Trophoblast cell (in vitro differentiated cells and primary cell): ENCODE measurements at regions not wholly inside any gene's neighbourhood (a gene's known extent, or its start where the extent isn't known, plus 50 kb on each side); places are given as distances from the start of the nearest gene placed in this dataset.

Source experiments
- DNase-seq, 2 donors: peaks; one replicate each; pipeline ENCODE4 v3.0.0-alpha.2; 2016
- H2AFZ ChIP-seq: 2 replicates; pipeline ENCODE4 v1.6.1; 2013; ENCODE audit warnings: low read length, moderate library complexity, mild to moderate bottlenecking; ENCODE audit not compliant: insufficient read depth, poor library complexity
- H2AK5ac ChIP-seq: 2 replicates; pipeline ENCODE4 v1.6.1; 2013; ENCODE audit warnings: mild to moderate bottlenecking, low read length
- H2BK120ac ChIP-seq: 2 replicates; pipeline ENCODE4 v1.6.1; 2013; ENCODE audit warnings: low read length, mild to moderate bottlenecking, moderate library complexity; ENCODE audit not compliant: insufficient read depth, poor library complexity
- H2BK12ac ChIP-seq: 2 replicates; pipeline ENCODE4 v1.6.1; 2013; ENCODE audit warnings: mild to moderate bottlenecking, low read length, moderate library complexity
- H2BK5ac ChIP-seq: 2 replicates; pipeline ENCODE4 v1.6.1; 2013; ENCODE audit warnings: low read length, low read depth, moderate library complexity, mild to moderate bottlenecking; ENCODE audit not compliant: poor library complexity
- H3K14ac ChIP-seq: 2 replicates; pipeline ENCODE4 v1.6.1; 2013; ENCODE audit warnings: mild to moderate bottlenecking, low read length
- H3K18ac ChIP-seq: 2 replicates; pipeline ENCODE4 v1.6.1; 2013; ENCODE audit warnings: mild to moderate bottlenecking, low read length
- H3K23ac ChIP-seq: 2 replicates; pipeline ENCODE4 v1.6.1; 2013; ENCODE audit warnings: low read length
- H3K27ac ChIP-seq: 2 replicates; pipeline ENCODE4 v1.5.1; 2013; ENCODE audit warnings: low read depth, mild to moderate bottlenecking, inconsistent platforms, low read length, moderate library complexity
- H3K27me3 ChIP-seq: 2 replicates; pipeline ENCODE4 v1.6.1; 2013; ENCODE audit warnings: inconsistent platforms, mild to moderate bottlenecking, low read length, moderate library complexity; ENCODE audit not compliant: insufficient read depth
- H3K36me3 ChIP-seq, 2 experiments: 1 replicate in 1 of 2; 2 replicates in 1 of 2; pipeline ENCODE4 v1.6.1; 2013; ENCODE audit warnings: low read length in 2 of 2, mild to moderate bottlenecking in 2 of 2, moderate library complexity in 1 of 2; ENCODE audit not compliant: insufficient read depth in 2 of 2, control insufficient read depth in 1 of 2
- H3K4ac ChIP-seq: 2 replicates; pipeline ENCODE4 v1.6.1; 2013; ENCODE audit warnings: low read depth, mild to moderate bottlenecking, low read length, moderate library complexity
- H3K4me1 ChIP-seq, 2 experiments: 1 replicate in 1 of 2; 2 replicates in 1 of 2; pipeline ENCODE4 v1.6.1; 2013; ENCODE audit warnings: low read length in 2 of 2, mild to moderate bottlenecking in 2 of 2, moderate library complexity in 1 of 2; ENCODE audit not compliant: insufficient read depth in 2 of 2, control insufficient read depth in 1 of 2
- H3K4me2 ChIP-seq: 2 replicates; pipeline ENCODE4 v1.6.1; 2013; ENCODE audit warnings: inconsistent platforms, mild to moderate bottlenecking, low read length, moderate library complexity
- H3K4me3 ChIP-seq: 2 replicates; pipeline ENCODE4 v1.5.1; 2013; ENCODE audit warnings: mild to moderate bottlenecking, low read depth, low read length, inconsistent platforms
- H3K79me1 ChIP-seq: one replicate; pipeline ENCODE4 v1.6.1; 2013; ENCODE audit warnings: low read length
- H3K79me2 ChIP-seq: 2 replicates; pipeline ENCODE4 v1.6.1; 2013; ENCODE audit warnings: low read length, mild to moderate bottlenecking; ENCODE audit not compliant: control insufficient read depth, insufficient read depth, poor library complexity
- H3K9ac ChIP-seq: 2 replicates; pipeline ENCODE4 v1.6.1; 2013; ENCODE audit warnings: mild to moderate bottlenecking, low read length
- H3K9me3 ChIP-seq: 2 replicates; pipeline ENCODE4 v1.6.1; 2013; ENCODE audit warnings: low read depth, mild to moderate bottlenecking, control low read depth, inconsistent platforms, low read length; ENCODE audit not compliant: insufficient read depth
- H4K12ac ChIP-seq: 2 replicates; pipeline ENCODE4 v1.6.1; 2013; ENCODE audit warnings: low read depth, mild to moderate bottlenecking, low read length, moderate library complexity
- H4K8ac ChIP-seq: 2 replicates; pipeline ENCODE4 v1.6.1; 2013; ENCODE audit warnings: low read depth, mild to moderate bottlenecking, low read length, moderate library complexity
- H4K91ac ChIP-seq: one replicate; pipeline ENCODE4 v1.6.1; 2013; ENCODE audit warnings: low read depth, mild to moderate bottlenecking, low read length, moderate library complexity
- WGBS: extraction: QIAGEN DNeasy Blood & Tissue Kit; methylation state at CpG from one replicate; pipeline ENCODE4 v1.1.7; 2013; ENCODE audit warnings: missing lambda C conversion rate; ENCODE audit not compliant: insufficient read length, insufficient coverage; ENCODE audit errors: extremely low coverage; 5-methylcytosine and 5-hydroxymethylcytosine counted together

DNA sequence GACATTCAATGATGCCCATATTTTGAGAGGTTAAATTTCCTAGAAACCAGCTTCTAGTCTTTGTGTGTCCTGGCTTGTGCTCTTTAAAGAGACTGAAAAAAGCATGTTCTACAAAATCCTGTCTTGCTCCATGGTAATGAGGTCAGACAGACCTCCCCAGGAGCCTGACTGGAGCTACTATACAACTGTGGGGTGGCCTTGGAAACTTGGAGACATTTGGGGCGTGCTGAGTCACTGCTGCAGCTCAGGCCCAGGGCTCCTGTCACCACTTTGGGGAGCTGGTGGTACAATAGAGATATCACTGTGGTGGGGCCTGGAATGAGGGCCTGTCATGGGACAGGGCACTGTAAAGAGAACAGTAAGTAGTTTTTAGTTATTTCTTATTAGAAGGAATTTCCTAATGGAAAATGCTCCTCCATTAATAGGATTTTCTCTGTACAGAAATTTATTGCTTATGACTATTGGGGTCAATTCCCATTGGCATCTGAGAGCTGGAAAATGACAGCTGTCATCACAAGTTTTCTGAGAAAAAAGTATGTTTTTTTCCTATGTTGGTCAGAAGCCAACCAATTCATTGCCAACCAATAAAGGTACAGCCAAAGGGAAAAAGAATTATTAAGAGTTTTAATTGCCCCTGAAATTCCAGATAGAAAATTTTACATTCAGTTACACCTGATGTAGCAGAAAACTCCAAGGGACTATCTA, 207.4 kb upstream of the JADE1 start:
- H3K27me3 ChIP-seq: no peaks in the 10 kb centered on the region
- H3K4ac ChIP-seq: peak overlapping the region; percentile 5
- H2AFZ ChIP-seq: no peak overlapping the region
- no peak overlapping the region for H4K12ac ChIP-seq
- H3K14ac ChIP-seq: peak overlapping the region; percentile 6
- H3K23ac ChIP-seq: no peak overlapping the region
- no peaks in the 10 kb centered on the region for H3K36me3 ChIP-seq
- H2BK5ac ChIP-seq: peak overlapping the region; percentile 60
- H3K4me1 ChIP-seq: peaks cover 15 to 24% of the 10 kb centered on the region in 2 experiments
- no peak overlapping the region for H2BK120ac ChIP-seq
- peak overlapping the region; percentile 50 for H2BK12ac ChIP-seq
- no peak for DNase-seq
- no CpG with 5 or more reads among the region's 1 CpG for WGBS
- H3K79me2 ChIP-seq: peaks cover 2% of the 10 kb centered on the region
- H3K79me1 ChIP-seq: peaks cover 10% of the 10 kb centered on the region
- peak overlapping the region; percentile 92 for H2AK5ac ChIP-seq
- H4K91ac ChIP-seq: peak overlapping the region; percentile 81
- H4K8ac ChIP-seq: no peak overlapping the region
- no peaks in the 10 kb centered on the region for H3K9me3 ChIP-seq
- H3K4me3 ChIP-seq: no peak overlapping the region
- no peak overlapping the region for H3K27ac ChIP-seq
- no peak overlapping the region for H3K4me2 ChIP-seq
- H3K18ac ChIP-seq: no peak overlapping the region
- no peak overlapping the region for H3K9ac ChIP-seq

DNA sequence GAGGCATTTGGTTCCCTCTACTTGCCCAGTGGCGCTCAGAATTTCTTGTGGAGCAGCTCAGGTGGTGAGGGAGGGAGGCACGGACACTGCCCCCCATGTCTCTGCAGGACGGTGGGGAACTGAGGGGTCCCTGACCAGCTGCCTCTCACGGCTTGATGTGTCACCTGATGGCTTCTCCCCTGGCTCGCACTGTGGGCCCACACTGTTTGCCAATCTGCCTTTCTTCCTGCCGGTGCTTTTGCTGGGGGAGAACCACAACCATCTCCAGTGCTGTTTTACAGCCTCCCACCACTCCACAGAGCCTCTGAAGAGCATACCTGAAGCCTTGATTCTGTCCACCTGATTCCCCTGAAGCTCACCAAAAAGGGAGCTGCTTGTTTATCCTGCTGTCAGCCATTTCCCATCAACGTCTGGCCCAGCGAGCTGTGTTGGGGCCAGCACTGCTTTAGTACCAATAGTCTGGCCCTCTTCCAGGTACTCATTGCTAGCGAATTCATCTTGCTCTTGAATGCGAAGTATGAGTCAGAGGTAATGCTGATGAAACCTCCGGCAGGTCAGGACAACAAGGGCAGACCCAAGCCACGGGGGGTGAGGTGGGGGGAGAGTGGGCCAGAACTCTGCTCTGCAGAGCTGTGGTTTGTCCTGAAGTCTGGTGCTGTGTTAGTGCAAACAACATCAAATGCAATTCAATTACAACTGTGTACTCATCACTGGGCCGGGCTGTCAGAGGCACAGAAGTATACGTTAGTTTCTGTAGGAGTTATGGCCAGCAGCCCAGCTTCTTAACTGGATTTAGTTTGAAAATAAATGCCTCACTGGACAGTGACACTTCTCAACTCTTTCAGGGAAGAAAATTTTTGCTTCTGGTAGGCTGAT, 208.3 kb upstream of the JADE1 start:
- H3K23ac ChIP-seq: no peak overlapping the region
- no peak overlapping the region for H2AFZ ChIP-seq
- H3K14ac ChIP-seq: peak overlapping the region; percentile 46
- H4K12ac ChIP-seq: no peak overlapping the region
- H4K8ac ChIP-seq: peak overlapping the region; percentile 40
- H2BK12ac ChIP-seq: peak overlapping the region; percentile 87
- peak overlapping the region; percentile 58 for H3K18ac ChIP-seq
- H3K4ac ChIP-seq: peak overlapping the region; percentile 24
- H4K91ac ChIP-seq: peak overlapping the region; percentile 78
- no peaks in the 10 kb centered on the region for H3K27me3 ChIP-seq
- H3K36me3 ChIP-seq: no peaks in the 10 kb centered on the region
- H3K9ac ChIP-seq: no peak overlapping the region
- no CpG with 5 or more reads among the region's 14 CpGs for WGBS
- peak overlapping the region; percentile 71 for H2AK5ac ChIP-seq
- peaks cover 10% of the 10 kb centered on the region for H3K79me1 ChIP-seq
- H2BK5ac ChIP-seq: peak overlapping the region; percentile 58
- peak overlapping the region; percentile 84 for H2BK120ac ChIP-seq
- peak overlapping the region; percentile 5 for H3K4me2 ChIP-seq
- peaks cover 2% of the 10 kb centered on the region for H3K79me2 ChIP-seq
- peak overlapping the region; percentile 74 for H3K27ac ChIP-seq
- peak in 1 of 2 donors; percentile 31 for DNase-seq
- no peak overlapping the region for H3K4me3 ChIP-seq
- H3K4me1 ChIP-seq: peaks cover 15 to 26% of the 10 kb centered on the region in 2 experiments
- no peaks in the 10 kb centered on the region for H3K9me3 ChIP-seq

GRCh38 chr4:128600410-128600809, 209.1 kb upstream of the JADE1 start:
- DNase-seq: no peak
- no peaks in the 10 kb centered on the region for H3K27me3 ChIP-seq
- peak overlapping the region; percentile 3 for H3K18ac ChIP-seq
- no peak overlapping the region for H2BK5ac ChIP-seq
- peak overlapping the region; percentile 34 for H3K14ac ChIP-seq
- no peak overlapping the region for H3K23ac ChIP-seq
- H2AK5ac ChIP-seq: no peak overlapping the region
- peak overlapping the region; percentile 84 for H2BK120ac ChIP-seq
- H3K79me2 ChIP-seq: peaks cover 2% of the 10 kb centered on the region
- no peaks in the 10 kb centered on the region for H3K36me3 ChIP-seq
- no peaks in the 10 kb centered on the region for H3K9me3 ChIP-seq
- H2BK12ac ChIP-seq: peak overlapping the region; percentile 87
- H4K12ac ChIP-seq: no peak overlapping the region
- no CpG with 5 or more reads among the region's 3 CpGs for WGBS
- no peak overlapping the region for H3K4me3 ChIP-seq
- peaks cover 12% of the 10 kb centered on the region for H3K79me1 ChIP-seq
- no peak overlapping the region for H3K4me2 ChIP-seq
- H3K9ac ChIP-seq: no peak overlapping the region
- no peak overlapping the region for H3K4ac ChIP-seq
- no peak overlapping the region for H3K27ac ChIP-seq
- H3K4me1 ChIP-seq: peaks cover 15 to 26% of the 10 kb centered on the region in 2 experiments
- H4K8ac ChIP-seq: no peak overlapping the region
- no peak overlapping the region for H2AFZ ChIP-seq
- H4K91ac ChIP-seq: peak overlapping the region; percentile 39

DNA sequence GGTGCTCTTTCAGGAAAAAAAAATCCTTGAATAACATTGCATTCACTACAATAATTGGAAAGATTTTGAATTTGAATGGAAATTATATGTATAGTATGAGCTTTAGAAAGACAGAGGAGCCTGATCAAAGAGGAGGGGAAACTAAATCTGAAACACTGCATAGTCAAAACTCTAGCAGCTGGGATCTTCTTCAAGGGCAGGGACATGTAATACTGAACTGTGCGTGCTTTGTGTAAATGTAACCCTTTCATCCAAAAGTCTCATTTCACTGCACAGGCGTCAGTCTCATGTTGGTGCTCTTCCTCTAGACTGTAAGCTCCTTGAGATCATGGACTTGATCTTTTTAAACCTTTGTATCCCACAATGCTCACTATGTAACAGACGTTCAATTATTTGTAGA, 212.0 kb upstream of the JADE1 start:
- no CpG with 5 or more reads among the region's 3 CpGs for WGBS

More for the DNA sequence above, 212.0 kb upstream of the JADE1 start:
- Histone ChIP-seq H3K14ac (no peak overlapping the region), H2AFZ (no peak overlapping the region), H3K4me3 (no peak overlapping the region), H4K91ac (peak overlapping the region; percentile 18), H3K4ac (no peak overlapping the region), H3K27ac (no peak overlapping the region), H2AK5ac (no peak overlapping the region), H3K79me2 (peaks cover 2% of the 10 kb centered on the region), H4K12ac (no peak overlapping the region), H3K23ac (no peak overlapping the region), H2BK120ac (no peak overlapping the region), H3K27me3 (no peaks in the 10 kb centered on the region), H3K4me2 (no peak overlapping the region), H2BK12ac (peak overlapping the region; percentile 3), H3K9me3 (peaks cover 2% of the 10 kb centered on the region), H3K79me1 (peaks cover 12% of the 10 kb centered on the region), H4K8ac (no peak overlapping the region), H3K9ac (no peak overlapping the region), H3K4me1 (peaks cover 15 to 24% of the 10 kb centered on the region in 2 experiments), H3K36me3 (no peaks in the 10 kb centered on the region), H3K18ac (no peak overlapping the region), H2BK5ac (no peak overlapping the region)
- no peak for DNase-seq
